HL-60 (cell line): ENCODE measurements at regions not wholly inside any gene's neighbourhood (a gene's known extent, or its start where the extent isn't known, plus 50 kb on each side); places are given as distances from the start of the nearest gene placed in this dataset.

ENCODE experiments used
- DNase-seq, 2 experiments: peaks; one replicate each; pipeline ENCODE4 v3.0.0-alpha.2; 2010 to 2020; ENCODE audit warnings: low read depth in 1 of 2, low spot score in 1 of 2
- H3K27ac ChIP-seq: fragments of 250-450 bp; sonication (Bioruptor Pico); replicated peaks from 2 replicates; pipeline ENCODE4 v1.5.1; 2020; ENCODE audit warnings: mild to moderate bottlenecking, moderate library complexity
- H3K27me3 ChIP-seq: fragments of 250-450 bp; sonication (Bioruptor Pico); 2 replicates; pipeline ENCODE4 v1.5.1; 2021; ENCODE audit warnings: mild to moderate bottlenecking, moderate library complexity; ENCODE audit not compliant: insufficient read depth, poor library complexity, severe bottlenecking
- H3K4me3 ChIP-seq: replicated peaks from 2 replicates; pipeline ENCODE4 v1.5.1; 2011; ENCODE audit warnings: mild to moderate bottlenecking, control low read depth, low read length; ENCODE audit not compliant: insufficient read depth
- CTCF ChIP-seq: IDR thresholded peaks from one replicate; pipeline ENCODE4 v1.5.1; 2011; ENCODE audit warnings: low read length, control low read depth, inconsistent platforms; ENCODE audit not compliant: insufficient read depth
- GABPA ChIP-seq: IDR thresholded peaks from 2 replicates; pipeline ENCODE4 v1.6.1; 2012; ENCODE audit warnings: low read depth
- POLR2AphosphoS5 ChIP-seq: IDR thresholded peaks from 2 replicates; pipeline ENCODE4 v1.6.1; 2012; ENCODE audit warnings: low read depth
- REST ChIP-seq: IDR thresholded peaks from 2 replicates; pipeline ENCODE4 v1.6.1; 2012; ENCODE audit warnings: low read depth; ENCODE audit not compliant: insufficient replicate concordance
- SPI1 ChIP-seq: IDR thresholded peaks from 2 replicates; pipeline ENCODE4 v1.6.1; 2012; ENCODE audit warnings: low read depth, mild to moderate bottlenecking, borderline replicate concordance

DNA sequence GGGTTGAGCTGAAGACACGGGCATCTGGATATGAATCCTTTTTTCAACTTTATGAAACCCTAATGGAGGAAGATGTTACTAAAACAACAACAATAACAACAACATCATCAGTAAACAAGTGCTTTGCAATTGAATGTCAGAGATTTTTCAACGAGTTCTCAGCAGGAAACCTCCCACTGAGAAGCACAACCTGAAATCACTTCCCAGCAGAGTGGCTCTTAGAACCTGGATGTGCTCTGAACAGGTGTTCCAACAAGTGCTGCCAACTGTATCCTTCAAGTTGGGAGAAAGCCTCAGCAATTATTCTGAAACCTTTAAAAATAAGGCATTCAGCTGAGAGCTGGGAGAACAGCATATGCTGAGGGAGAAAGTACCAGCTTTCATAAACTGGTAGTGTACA, 1622.7 kb upstream of the CELF4 start:
- TF ChIP-seq SPI1: no peak
- no peak for TF ChIP-seq POLR2AphosphoS5
- TF ChIP-seq REST: no peak
- TF ChIP-seq CTCF: no peak
- TF ChIP-seq GABPA: no peak
- Histone ChIP-seq H3K27me3 (no peaks in the 10 kb centered on the region), H3K4me3 (no peak overlapping the region), H3K27ac (no peak overlapping the region)
- DNase-seq: no peak

DNA sequence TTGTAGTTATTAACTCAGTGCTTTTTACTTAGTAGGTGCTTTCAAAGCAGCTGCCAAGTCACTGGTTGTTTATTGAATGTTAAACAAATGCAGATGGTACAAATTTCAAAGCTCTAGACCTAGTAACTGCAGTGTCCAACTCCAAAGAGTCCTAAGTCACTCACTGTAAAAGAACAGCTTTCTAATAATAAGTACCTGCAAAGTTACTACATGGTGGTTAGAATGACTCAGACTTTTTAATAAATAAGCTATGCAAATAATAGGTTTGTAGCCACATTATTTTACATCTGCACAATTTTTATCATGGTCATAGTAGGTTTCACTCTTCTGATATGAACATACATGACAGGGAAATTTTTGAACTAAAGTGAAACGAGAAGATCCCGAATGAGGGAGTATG, 1620.4 kb upstream of the CELF4 start:
- Histone ChIP-seq H3K4me3 (no peak overlapping the region), H3K27ac (no peak overlapping the region), H3K27me3 (no peaks in the 10 kb centered on the region)
- no peak for DNase-seq
- TF ChIP-seq SPI1: no peak
- TF ChIP-seq REST: no peak
- no peak for TF ChIP-seq POLR2AphosphoS5
- no peak for TF ChIP-seq CTCF
- TF ChIP-seq GABPA: no peak

- H3K27ac ChIP-seq: no peak overlapping the region
- H3K4me3 ChIP-seq: no peak overlapping the region
- DNase-seq: no peak
- no peaks in the 10 kb centered on the region for H3K27me3 ChIP-seq
- TF ChIP-seq REST (no peak), CTCF (no peak), SPI1 (no peak), POLR2AphosphoS5 (no peak), GABPA (no peak)
Observed at GRCh38 chr18:39184176-39184575, 1618.6 kb upstream of the CELF4 start.
